ENCODE measurements at regions not wholly inside any gene's neighbourhood (a gene's known extent, or its start where the extent isn't known, plus 50 kb on each side); places are given as distances from the start of the nearest gene placed in this dataset.

DNA sequence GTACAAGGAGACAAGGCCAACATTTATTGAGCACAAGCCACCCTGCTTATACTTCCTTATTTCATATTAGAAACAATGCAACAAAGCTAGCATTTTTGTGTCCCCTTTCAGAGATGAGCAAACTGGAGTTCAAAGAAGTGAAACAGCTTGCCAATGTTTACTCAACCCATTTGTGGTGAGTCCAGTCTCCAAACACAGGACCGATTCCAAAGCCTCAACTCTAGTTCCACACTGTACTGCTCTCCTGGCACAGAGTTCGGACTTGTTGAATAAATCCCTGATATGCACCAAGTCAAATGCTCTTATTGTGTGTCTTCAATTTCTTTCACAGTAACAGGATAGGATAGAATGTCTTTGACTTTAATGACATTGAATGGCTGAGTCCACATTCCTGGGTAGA, 604.8 kb upstream of the BRINP1 start:
- no peak for DNase-seq

DNA sequence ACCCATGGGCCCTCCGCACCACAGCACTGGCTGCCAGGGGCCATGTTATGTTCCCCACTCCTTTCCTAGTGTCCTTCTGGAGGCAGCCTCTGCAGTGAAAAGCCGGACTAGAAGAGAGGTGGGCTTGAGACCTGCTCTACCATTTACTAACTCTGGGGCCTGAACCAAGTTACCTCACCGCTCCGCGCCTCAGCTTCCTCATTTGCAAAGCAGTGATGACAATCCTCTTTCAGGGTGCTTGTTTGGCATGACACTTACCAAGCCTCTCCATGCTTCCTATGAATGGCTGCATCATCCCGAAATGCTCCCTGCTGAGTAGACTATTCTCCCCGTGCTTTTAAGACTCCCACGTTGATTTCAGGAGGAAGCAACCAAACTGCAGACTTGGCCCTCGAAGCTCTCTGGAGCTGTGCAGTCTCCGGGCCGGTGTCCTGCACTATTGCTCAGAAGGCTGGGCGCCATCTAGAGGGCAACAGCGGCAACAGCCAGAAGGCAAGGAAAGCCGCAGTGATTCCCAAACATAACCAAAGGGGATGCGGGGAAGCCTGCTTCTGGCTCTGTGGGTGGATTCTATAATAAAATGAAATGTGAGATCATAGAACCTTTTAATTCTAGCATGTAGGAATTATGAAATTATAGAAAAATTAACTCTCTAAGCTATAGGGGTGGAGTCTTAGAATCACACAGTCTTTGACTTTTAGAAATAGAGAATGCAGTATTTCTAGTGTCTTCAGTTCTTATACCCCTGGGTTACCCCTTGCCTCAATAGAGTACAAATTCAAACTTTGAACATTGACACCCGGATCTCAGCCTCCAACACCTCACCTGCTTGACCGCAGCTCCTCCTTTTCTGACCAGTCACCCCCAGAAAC, 599.8 kb upstream of the BRINP1 start:
- peak; percentile 41 for DNase-seq

DNA sequence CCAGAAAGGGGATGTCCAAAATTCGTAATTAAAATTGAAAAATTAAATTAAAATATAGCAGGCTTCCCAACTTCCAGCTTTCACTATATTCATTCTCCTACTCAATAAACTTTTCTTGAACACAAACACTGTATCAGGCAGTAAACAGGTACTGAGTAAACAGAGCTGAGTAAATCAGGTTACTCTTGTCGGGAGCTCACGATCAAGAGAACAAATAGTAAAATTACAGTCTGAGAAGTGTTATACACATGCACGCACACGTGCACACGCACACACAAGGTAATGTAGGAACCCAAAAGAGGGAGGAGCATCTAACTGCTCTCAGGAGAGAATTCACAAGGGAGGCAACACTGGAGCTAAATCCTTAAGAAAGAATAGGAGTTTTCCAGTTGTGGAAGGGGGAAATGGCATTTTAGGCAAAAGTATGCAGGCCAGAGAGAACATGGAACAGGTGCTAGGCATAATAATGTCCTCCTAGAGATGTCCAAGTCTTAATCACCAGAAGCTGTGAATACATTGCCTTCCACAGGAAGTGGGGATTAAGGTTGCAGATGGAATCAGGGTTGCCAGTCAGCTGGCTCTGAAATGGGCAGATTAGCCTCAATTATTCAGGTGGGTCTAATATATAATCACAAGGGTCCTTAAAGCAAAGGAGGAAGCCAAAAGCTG, 598.8 kb upstream of the BRINP1 start:
- no peak for DNase-seq

DNA sequence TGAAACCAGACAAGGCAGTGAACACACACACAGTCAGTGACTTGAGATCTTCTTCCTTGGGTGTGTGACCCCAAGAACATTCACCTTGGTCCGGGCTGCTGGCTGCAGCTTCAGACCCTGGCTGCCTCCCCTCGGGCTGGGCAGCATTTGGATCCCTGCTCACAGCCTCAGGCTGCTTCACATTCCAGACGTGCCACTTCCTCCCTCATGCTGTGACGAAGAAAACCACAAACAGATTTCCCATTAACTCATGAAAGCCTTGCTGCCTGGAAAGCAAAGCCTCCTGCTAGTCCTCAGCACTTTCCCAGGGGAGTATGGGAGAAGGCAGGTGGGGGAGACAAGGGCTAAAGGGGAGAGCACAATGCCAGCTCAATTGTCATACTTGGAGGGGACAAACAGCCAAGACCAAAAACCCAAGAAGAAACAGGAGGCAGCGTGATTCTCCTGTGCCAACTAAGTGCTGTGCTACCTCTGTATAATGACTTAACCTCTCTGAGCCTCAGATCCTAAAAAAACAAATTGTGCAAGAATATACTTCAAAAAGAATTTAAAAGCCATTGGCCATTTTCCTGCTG, 594.6 kb upstream of the BRINP1 start:
- no peak for DNase-seq

DNA sequence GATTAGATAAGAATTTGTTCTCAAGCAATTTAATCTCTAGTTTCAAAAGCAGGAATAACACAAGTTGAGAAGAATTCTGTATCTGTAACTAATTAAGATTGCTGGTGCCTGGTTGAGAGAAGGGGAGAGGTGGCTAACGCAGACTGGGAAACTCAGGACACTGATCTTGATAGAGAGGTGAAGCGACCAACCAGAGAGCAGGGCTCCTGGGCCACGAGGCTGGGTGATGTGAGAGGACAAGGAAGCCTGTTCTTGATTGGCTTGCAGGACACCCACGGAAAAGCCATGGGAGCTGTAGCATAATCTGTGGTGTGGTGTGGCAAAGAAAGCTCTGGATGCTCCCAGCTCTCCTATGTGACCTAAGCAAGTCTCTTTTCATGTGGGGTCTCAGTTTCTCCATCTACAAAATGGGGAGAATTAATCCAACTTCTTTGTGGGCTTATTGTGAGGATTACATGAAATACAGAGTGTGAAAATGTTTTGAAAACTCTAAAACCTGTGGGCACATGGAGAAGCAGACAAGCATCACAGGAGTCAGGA, 594.1 kb upstream of the BRINP1 start:
- no peak for DNase-seq

DNA sequence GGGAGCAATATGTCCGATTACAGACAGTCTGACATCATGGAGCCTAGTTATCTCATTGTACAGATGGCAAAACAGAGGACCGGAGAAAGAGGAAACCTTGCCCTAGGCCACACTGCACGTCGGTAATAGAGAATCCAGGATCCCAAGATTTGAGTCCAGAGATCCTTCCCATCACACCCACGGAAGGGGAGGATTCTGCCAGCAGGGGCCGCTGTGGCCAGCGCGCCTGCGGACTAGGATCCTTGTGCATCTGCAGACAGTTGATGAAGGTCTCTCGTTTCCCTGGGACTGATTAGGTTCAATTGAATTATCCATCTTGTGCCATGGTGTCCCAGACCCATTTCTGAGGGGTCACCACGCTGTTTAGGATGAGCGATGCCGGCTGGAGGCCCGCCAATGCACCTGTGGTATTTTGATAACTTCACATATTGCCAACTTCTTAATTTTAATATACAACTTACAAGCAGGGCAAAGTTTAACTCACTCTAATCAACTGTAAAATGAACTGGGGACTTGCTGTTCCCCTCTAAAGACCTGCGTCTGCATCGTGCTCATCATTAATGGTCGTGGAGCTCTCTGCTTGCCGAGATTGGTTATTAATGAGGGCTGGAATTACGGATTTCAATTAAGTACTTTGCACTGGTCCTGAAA, 592.7 kb upstream of the BRINP1 start:
- no peak for DNase-seq

DNA sequence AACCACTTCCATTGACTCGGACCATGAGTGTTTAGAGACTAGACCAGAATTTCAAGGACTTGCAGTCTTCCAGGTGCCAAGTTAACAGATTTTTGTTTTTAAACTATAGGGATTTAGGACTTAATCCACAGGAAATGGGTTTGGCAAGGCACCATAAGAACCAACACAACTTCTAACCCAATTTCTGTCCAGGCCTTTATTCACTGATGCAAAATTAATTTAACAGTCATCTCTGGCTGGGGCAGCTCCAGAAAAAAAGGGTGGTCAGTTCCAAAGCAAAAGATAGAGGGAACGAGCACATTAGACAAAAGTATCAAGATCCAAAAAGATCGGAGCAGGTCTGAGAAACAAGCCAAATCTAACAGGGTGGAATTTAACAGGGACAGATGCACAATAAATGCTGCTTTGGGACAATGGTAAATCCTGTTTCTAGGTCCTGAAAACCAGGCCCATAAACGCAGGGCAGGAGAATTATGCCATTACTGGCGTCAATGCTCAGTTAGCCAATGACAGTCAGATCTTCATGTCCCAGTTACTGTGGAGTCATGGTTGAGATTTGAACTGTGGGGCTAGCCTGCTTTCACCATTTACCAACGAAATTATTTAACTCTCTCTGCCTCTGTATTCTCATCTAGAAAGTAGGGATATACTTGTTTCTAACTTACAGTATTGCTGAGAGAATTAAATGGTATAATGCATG, 590.8 kb upstream of the BRINP1 start:
- DNase-seq, result no peak

DNA sequence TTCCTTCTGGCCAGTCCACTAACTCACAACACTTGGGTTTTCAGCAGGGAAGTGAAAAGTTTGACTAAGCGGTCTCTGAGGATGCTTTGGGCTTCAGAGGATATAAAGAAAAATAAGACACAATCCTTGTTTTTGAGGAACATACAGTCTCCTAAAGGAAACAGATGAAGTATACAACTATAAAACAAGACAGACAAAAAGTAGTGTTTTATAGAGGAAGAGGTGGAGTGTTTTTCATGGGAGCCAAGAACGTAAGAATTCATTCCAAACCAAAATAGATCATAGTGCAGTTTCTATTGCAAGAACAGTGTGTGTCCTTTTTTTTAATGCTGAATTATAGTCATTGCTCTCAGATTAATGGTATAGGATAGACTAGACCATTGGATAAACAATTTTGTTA, 586.9 kb upstream of the BRINP1 start:
- DNase-seq, result no peak

DNA sequence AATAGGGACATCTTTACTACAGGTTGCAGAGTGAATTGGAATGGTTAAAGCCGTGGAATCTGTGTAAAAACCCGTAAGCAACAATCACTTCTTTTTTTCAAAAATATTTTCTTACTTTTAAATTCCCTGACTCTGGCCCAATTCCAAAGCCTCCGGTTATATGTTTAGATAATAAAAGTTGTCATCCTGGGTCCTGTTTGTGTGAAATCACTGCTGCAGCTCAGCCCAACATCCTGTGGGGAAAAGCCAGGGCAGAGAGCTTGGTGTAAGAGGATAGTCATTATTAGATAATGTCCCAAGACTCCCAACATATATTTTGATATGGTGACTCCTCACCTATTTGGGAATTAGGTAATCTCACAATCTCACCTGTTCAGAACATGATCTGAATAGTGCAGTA, 586.0 kb upstream of the BRINP1 start:
- DNase-seq, result no peak

DNA sequence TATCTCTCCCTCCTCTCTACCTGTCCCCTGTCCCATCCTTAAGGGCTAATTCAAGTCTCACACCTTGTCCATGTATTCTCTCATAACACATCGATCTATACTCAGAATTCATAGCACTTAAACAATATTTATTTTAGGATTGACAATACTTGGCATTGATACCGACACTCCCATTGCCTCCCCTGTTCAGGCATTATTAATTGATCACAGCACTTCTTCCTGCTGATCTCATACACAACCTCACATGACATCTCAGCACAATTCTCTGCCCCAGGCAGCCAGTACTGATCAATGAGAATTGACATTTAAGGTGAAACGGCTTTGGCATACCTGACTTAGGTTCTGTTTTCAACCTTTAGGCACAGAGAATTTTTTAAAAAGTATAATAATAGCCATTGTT, 582.4 kb upstream of the BRINP1 start:
- DNase-seq, result no peak

DNA sequence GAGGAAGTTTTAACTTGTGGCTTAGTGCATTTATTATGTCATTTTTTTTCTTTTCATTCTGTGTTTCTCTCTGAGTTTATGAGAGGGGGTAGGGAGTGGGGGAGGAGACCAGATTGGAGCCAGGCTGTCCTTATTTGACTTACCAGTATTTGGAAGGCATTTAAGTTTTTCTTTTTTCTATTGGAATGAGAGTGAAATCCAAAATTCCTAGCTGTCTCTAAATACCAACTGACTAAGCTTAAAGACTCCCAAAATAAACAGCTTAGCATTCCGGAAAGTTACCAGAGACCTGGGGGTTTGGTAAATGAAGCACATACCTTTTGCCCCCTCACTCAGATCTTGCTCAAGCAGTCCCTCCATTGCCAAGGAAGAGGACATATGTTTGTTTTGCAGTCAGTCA, 581.9 kb upstream of the BRINP1 start:
- DNase-seq, result no peak

DNA sequence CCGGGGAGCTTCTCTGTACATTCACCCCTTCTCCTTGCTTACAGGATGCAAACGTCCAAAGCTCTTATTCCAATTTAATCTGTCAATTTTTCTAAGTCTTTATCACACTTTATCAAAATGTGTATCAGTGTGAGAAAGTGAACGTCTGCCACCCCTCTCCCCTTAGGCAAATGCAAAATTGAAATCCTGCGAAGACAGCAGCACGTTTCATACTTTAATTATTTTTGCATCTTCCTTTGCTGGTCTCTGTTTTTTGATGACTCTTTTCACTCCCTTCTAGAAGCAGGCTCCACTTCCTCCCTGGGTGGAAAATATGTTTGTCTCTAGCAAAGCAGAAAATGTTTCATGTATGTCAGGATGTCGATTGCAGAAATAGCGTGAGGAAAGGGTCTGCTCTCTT, 576.5 kb upstream of the BRINP1 start:
- DNase-seq, result no peak

DNA sequence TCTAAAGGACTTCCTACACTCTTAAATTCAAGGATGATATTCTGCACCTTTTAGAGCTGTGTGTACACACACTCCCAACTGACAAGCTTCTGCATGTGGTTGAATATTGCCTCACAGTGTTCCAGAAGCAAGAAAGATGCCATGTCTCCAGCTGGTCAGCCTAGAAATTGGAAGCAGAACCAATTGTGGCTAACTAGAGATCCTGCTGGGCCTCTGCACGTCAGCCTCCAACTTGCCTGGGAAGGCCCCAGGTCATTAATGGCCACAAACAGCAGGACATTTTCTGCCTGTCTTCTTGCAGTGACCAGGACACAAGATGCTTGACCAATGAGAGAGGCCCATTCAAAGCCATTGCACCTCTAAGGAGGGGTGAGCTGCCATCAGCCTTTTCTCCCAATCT, 571.9 kb upstream of the BRINP1 start:
- no peak for DNase-seq

DNA sequence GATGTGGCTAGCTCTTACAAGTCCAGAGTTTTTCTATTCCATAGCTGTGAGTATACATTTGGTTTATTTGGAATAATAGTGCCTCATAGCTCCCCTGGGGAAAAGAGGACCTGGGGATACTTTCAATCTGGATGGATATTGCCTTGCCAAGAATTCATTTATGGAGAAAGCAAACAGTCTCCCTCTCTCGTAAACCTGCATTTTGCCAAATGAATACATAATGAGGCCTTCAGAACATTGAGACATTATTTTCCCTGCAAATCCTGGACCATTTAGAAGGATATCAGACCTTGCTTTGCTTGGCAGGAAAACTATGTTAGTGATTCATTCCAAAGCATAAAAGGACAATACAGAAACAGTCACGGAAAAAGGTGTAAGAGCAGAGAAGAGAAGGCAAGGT, 569.6 kb upstream of the BRINP1 start:
- no peak for DNase-seq

DNA sequence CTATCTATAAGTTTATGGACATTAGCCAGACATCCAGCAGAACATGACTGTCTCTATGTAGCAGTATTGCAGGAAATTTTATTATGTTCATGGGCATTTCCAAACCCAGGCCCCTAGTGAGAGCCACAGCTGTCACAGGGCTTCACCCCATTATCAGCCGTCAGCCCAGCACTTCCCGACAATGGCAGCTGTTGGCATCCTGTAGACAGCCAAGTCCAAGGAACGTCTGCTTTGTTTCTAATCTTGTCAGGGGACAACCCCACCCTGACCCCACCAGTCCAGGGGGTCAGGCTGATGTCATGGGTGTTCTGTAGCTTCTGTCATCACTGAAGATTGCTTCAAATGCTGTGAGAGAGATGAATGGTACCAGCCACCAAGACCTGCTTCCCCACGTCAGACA, 565.3 kb upstream of the BRINP1 start:
- DNase-seq, result no peak

DNA sequence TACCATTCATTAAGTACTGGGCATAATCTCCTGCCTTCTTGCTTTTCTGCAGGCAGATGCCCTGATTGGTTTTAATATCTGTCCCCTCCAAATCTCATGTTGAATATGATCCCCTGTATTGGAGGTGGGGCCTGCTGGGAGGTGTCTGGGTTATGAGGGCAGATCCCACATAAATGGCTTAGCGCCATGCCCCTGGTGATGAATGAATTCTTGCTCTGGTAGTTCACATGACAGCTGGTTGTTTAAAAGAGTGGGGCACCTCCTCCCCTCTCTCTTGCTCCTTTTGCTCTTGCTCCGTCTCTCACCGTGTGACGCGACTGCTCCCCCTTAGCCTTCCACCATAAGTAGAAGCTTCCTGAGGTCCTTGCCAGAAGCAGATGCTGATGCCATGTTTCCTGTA, 564.0 kb upstream of the BRINP1 start:
- no peak for DNase-seq

DNA sequence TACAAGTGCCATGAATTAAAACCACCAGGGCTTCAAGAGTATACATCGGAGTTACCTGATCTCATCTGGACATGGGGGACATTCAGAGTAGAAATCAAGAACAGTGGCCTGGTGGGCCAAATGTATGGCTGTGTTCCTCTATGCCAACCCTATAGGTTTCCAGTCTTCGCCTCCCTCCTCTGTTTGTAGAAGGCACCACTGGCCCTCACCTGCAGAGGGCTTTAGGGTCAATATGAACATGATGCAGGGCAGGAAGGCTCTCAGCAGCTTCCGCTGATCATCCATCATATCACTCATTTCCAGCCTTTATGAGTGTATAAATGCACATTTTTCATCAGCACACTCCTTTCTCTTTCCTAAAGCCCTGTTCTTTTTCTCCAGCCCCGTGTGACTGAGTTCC, 555.5 kb upstream of the BRINP1 start:
- DNase-seq, result no peak

DNA sequence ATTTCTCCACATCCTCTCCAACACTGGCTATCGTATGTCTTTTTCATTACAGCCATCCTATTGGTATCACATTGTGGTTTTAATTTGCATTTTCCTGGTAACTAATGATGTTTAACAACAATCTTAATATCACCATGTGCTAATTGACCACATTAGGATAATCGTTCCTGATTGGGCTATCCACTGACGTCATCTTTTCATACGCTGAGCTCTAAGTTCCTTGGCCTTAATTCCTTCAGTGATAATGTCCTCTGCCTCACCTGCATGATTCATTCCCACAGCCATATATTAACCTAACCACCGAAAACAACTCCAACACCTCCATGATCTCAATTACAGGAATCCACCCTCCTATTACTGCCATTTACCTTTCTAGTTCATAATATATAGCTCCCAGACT, 547.9 kb upstream of the BRINP1 start:
- no peak for DNase-seq

DNA sequence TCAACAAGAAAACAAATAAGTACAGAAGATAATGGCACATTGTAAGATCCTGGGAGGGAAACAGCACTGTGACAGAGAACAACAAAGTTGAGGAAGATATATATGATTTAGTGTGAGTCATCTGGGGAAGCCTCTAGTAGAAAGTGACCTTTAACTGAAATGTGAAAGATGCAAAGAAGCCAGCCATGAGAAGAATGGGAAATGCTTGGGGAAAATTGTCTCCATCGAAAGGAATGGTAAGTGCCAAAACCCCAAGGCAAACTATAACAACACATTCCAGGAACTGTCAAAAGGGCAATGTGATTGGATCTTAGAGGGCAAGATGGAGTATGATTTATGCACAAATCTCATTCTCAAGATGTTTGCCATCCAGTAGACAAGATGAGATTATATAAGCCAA, 537.8 kb upstream of the BRINP1 start:
- no peak for DNase-seq

DNA sequence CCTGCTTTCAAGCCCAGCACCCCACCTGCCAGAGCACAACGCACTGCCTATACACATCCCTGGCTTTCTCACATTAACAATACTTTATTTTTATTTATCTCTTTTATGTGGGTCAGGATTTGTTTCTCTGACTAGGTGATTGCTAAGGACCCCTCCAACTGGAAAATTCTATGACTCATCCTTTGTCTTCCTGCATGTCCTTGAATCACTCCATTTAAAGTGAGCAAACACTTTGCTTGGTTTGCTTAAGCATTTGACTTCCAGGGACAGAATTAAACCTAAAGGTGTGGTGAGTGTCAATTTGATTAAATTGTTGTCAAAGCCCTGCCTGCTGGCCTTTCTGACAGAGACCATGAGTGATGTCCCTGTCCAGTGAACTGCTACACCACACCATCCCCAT, 536.5 kb upstream of the BRINP1 start:
- DNase-seq, result no peak

DNA sequence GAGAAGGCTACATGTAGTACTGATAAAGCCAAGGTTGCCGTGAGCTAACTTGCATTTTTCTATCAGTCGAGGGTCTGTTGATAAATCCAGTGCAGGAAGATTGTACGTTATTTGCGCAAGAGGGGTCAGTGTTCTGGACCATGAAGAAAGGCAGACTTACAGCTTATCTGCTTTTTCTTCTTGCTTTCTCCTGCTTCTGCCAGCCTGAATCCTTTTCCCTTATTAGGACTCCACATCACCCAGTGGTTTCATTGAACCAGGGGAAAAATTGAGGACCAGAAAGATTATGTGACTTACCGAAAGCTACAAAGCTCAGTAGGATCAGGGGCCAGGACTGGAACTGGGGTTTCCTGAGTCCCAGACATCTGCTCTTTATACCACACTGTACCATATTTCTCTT, 534.6 kb upstream of the BRINP1 start:
- DNase-seq, result no peak

DNA sequence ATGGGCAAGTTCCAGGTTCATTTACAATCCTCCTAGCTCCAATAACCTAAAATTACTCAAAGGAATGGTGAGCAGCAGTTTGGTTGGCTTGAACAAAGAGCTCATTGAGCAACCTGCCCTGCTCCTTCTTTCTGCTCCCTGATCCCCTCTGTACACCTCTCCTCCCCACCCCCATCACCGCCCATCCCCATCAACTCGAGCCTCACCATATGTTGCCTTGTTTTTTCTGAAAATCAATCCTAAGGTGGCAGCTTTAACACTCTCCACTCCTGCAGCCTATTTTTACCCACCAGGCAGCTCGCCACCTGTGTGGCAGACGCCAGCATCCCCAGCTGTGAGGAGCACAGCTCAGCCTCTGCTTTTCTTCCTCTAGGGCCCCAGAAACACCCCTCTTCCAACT, 533.4 kb upstream of the BRINP1 start:
- DNase-seq, result no peak

DNA sequence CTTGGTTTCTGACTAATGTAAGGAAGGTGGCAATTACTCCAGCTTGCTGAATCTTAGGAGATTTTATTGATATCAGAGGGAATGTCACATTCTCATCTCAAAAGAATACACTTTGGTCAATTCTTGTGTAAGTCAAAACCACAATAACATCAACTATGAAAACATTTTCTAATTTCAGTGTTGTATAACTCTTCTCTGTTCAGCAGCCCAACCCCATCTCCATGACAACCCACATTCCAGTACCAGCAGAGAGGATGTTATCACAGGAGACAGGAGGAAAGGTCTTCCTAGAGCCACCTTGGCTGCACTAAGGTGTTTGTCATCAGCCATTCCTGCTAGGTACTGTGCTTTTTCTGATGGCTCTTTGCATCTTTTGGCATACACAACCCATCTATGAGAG, 529.1 kb upstream of the BRINP1 start:
- no peak for DNase-seq

Data from activated naive CD4-positive, alpha-beta T cell treated with Interleukin-2 at 50 U/mL for 16 hours (primary cell).